Erythroblast (primary cell): ENCODE measurements at regions not wholly inside any gene's neighbourhood (a gene's known extent, or its start where the extent isn't known, plus 50 kb on each side); places are given as distances from the start of the nearest gene placed in this dataset.

Experiments used
- GATA1 ChIP-seq: IDR thresholded peaks from 2 replicates; pipeline ENCODE4 v1.6.1; 2011; ENCODE audit warnings: low read depth, mild to moderate bottlenecking, control low read depth, low read length, moderate library complexity
- POLR2A ChIP-seq: IDR thresholded peaks from 2 replicates; pipeline ENCODE4 v1.6.1; 2011; ENCODE audit warnings: mild to moderate bottlenecking, low read length

GRCh38 chr5:61969347-61969746, 336.7 kb upstream of the KIF2A start:
- TF ChIP-seq POLR2A (no peak), GATA1 (no peak)
